Uterus (tissue), 2 donors: ENCODE measurements at regions not wholly inside any gene's neighbourhood (a gene's known extent, or its start where the extent isn't known, plus 50 kb on each side); places are given as distances from the start of the nearest gene placed in this dataset.
"Not testable (repeated sequence)": the region's sequence is repeated elsewhere in the genome, so short reads cannot be mapped to it uniquely, and the experiment has no call there.

Experiments used
- CTCF ChIP-seq, 4 experiments: fragments of 200-600 bp in 2 of 4; fragments of 450-650 bp in 2 of 4; sonication (generic) in 2 of 4; IDR thresholded peaks; one replicate each; pipeline ENCODE4 v1.5.1; 2016 to 2019; ENCODE audit warnings: antibody characterized with exemption in 4 of 4, mild to moderate bottlenecking in 2 of 4, moderate library complexity in 1 of 4
- POLR2A ChIP-seq, 2 donors: fragments of 450-650 bp; IDR thresholded peaks; one replicate each; pipeline ENCODE4 v1.6.1; 2016; ENCODE audit warnings: antibody characterized with exemption in 2 of 2, mild to moderate bottlenecking in 1 of 2, moderate library complexity in 1 of 2

GRCh38 chr9:42335984-42336657 lies 152.7 kb downstream of the SPATA31A6 start:
- not testable (repeated sequence) for TF ChIP-seq CTCF, POLR2A (IDR thresholded peaks at IDR 0.05)
